PC-3 (cell line): ENCODE measurements at regions not wholly inside any gene's neighbourhood (a gene's known extent, or its start where the extent isn't known, plus 50 kb on each side); places are given as distances from the start of the nearest gene placed in this dataset.

ENCODE experiments used
- ATAC-seq: fragments of 200-7000 bp; cut with Tn5 transposase; 2 replicates; pipeline ENCODE4 v1.9.1; 2020; ENCODE audit warnings: mild to moderate bottlenecking, moderate library complexity
- BruUV-seq: library from RNA; stranded (reverse); fragments of 400-500 nt; replicated peaks from 2 replicates; lab custom pipeline; 2021; lab: Mats Ljungman, UMichigan
- CTCF ChIA-PET: fragments of 300-600 bp; sonication (Branson Sonifier 250); formaldehyde crosslinking; loops from one replicate; lab custom pipeline; 2022; ENCODE audit warnings: antibody characterized with exemption; lab: Charles Lee
- POLR2A ChIA-PET: fragments of 300-600 bp; sonication (Branson Sonifier 250); formaldehyde crosslinking; loops from one replicate; lab custom pipeline; 2022; ENCODE audit warnings: antibody characterized with exemption; ENCODE audit not compliant: unreplicated experiment; lab: Charles Lee
- DNase-seq: peaks from one replicate; pipeline ENCODE4 v3.0.0-alpha.2; 2015
- H2AFZ ChIP-seq: fragments of 300-600 bp; sonication (generic); 2 replicates; pipeline ENCODE4 v1.6.0; 2016; ENCODE audit warnings: antibody characterized with exemption, low read length
- H3F3A ChIP-seq: fragments of 300-600 bp; sonication (generic); one replicate; pipeline ENCODE4 v1.6.0; 2017; ENCODE audit warnings: antibody characterized with exemption, low read length, control low read depth, mild to moderate bottlenecking; ENCODE audit not compliant: unreplicated experiment
- H3K27ac ChIP-seq: fragments of 300-600 bp; sonication (generic); 2 replicates; pipeline ENCODE4 v1.5.1; 2016; ENCODE audit warnings: mild to moderate bottlenecking, low read length
- H3K27me3 ChIP-seq: fragments of 300-600 bp; sonication (generic); 2 replicates; pipeline ENCODE4 v1.6.1; 2016; ENCODE audit warnings: low read length, mixed read lengths
- H3K36me3 ChIP-seq: fragments of 300-600 bp; sonication (generic); 2 replicates; pipeline ENCODE4 v1.6.1; 2016; ENCODE audit warnings: low read depth, mixed run types, low read length, mixed read lengths
- H3K4me1 ChIP-seq: fragments of 300-600 bp; sonication (generic); 2 replicates; pipeline ENCODE4 v1.5.1; 2016; ENCODE audit warnings: low read length; ENCODE audit not compliant: insufficient read depth
- H3K4me2 ChIP-seq: fragments of 300-600 bp; sonication (generic); 2 replicates; pipeline ENCODE4 v1.6.0; 2016; ENCODE audit warnings: low read length
- H3K4me3 ChIP-seq: fragments of 300-600 bp; sonication (generic); 2 replicates; pipeline ENCODE4 v1.5.1; 2016; ENCODE audit warnings: mild to moderate bottlenecking, low read length, mixed read lengths
- H3K79me2 ChIP-seq: fragments of 300-600 bp; sonication (generic); 2 replicates; pipeline ENCODE4 v1.6.1; 2017; ENCODE audit warnings: low read length, mixed read lengths
- H3K9ac ChIP-seq: fragments of 300-600 bp; sonication (generic); 2 replicates; pipeline ENCODE4 v1.6.0; 2016; ENCODE audit warnings: mild to moderate bottlenecking, low read length
- H3K9me2 ChIP-seq: fragments of 300-600 bp; sonication (generic); replicated peaks from 2 replicates; pipeline ENCODE4 v1.6.1; 2016; ENCODE audit warnings: mixed run types, low read length, mixed read lengths
- H3K9me3 ChIP-seq: fragments of 300-600 bp; sonication (generic); 2 replicates; pipeline ENCODE4 v1.6.1; 2016; ENCODE audit warnings: low read length, mixed read lengths
- H4K20me1 ChIP-seq: fragments of 300-600 bp; sonication (generic); 2 replicates; pipeline ENCODE4 v1.6.1; 2016; ENCODE audit warnings: low read length, mixed read lengths
- EZH2 ChIP-seq: fragments of 300-600 bp; sonication (generic); IDR thresholded peaks from one replicate; pipeline ENCODE4 v1.6.1; 2017; ENCODE audit warnings: antibody characterized with exemption, mild to moderate bottlenecking, low read length; ENCODE audit not compliant: unreplicated experiment
- EZH2phosphoT487 ChIP-seq: fragments of 300-600 bp; sonication (generic); IDR thresholded peaks from 2 replicates; pipeline ENCODE4 v1.6.1; 2018; ENCODE audit warnings: mild to moderate bottlenecking, antibody characterized with exemption, low read length, borderline replicate concordance
- intact Hi-C: fragments of 100-400 bp; cut with micrococcal nuclease; formaldehyde crosslinking; loops from 2 replicates; pipeline ENCODE4 v1.9.0; 2023
- TF ChIP-seq, protein P1 (sequence below): fragments of 300-600 bp; sonication (generic); conservative IDR thresholded peaks from 2 replicates; pipeline ENCODE4 v1.5.1; 2017; ENCODE audit warnings: antibody characterized with exemption, low read depth, mild to moderate bottlenecking, low read length

DNA sequence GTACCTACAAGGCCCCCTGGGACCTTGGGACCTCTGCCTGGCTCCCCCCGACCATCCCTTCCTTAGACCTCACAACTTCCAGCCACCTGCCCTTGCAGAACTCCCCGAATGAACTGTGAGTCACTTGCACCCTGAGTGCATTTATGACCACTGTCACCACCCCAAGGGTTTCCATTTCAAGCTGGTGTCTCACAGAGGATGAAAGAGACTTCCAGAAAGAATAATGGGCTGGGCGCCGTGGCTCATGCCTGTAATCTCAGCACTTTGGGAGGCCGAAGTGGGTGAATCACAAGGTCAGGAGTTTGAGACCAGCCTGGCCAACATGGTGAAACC lies 124.5 kb upstream of the CIBAR2 start:
- Histone ChIP-seq H3F3A (no peaks in the 10 kb centered on the region), H3K9me3 (no peaks in the 10 kb centered on the region), H2AFZ (no peak overlapping the region), H3K9me2 (no peaks in the 10 kb centered on the region), H3K79me2 (0 out of 2 replicates have a peak, but pooled peaks cover 5% of the 10 kb centered on the region), H3K27ac (no peak overlapping the region), H3K4me3 (no peak overlapping the region), H4K20me1 (peaks cover 3% of the 10 kb centered on the region; the same call in 1 of the 2 replicates), H3K4me2 (no peak overlapping the region), H3K36me3 (no peaks in the 10 kb centered on the region), H3K4me1 (no peaks in the 10 kb centered on the region), H3K9ac (no peak overlapping the region), H3K27me3 (no peaks in the 10 kb centered on the region)
- TF ChIP-seq EZH2phosphoT487, result no peak
- TF ChIP-seq, protein P1, sequence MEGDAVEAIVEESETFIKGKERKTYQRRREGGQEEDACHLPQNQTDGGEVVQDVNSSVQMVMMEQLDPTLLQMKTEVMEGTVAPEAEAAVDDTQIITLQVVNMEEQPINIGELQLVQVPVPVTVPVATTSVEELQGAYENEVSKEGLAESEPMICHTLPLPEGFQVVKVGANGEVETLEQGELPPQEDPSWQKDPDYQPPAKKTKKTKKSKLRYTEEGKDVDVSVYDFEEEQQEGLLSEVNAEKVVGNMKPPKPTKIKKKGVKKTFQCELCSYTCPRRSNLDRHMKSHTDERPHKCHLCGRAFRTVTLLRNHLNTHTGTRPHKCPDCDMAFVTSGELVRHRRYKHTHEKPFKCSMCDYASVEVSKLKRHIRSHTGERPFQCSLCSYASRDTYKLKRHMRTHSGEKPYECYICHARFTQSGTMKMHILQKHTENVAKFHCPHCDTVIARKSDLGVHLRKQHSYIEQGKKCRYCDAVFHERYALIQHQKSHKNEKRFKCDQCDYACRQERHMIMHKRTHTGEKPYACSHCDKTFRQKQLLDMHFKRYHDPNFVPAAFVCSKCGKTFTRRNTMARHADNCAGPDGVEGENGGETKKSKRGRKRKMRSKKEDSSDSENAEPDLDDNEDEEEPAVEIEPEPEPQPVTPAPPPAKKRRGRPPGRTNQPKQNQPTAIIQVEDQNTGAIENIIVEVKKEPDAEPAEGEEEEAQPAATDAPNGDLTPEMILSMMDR, result no peak
- no peak for TF ChIP-seq EZH2
- ATAC-seq (no peak), DNase-seq (no peak)
- intact Hi-C loops, result no loop called here
- POLR2A ChIA-PET, result no interaction called here
- BruUV-seq, result no TSS peak
- CTCF ChIA-PET, result no interaction called here

DNA sequence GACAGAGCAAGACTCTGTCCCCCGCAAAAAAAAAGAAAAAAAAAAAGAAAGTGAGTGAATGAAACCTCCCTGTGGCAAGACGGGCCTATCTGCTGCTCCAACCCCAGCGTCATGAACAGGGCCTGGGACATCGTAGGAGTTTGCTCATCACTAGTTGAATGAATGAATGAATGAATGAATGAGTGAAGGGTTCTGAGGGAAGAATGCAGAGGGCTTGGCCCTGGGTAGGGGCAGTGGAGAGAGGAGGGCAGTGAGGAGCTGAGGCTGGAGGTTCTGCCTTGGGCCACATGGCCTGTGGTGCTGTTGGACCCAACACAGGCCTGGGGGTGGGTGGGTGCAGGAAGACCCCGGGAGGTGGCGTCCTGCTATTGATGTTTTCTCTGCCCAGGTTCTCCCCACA lies 125.5 kb upstream of the CIBAR2 start:
- CTCF ChIA-PET, result no interaction called here
- BruUV-seq, result no TSS peak
- no peak overlapping the region for H3K4me2 ChIP-seq
- H3K79me2 ChIP-seq, result 0 out of 2 replicates have a peak, but pooled peaks cover 5% of the 10 kb centered on the region
- H3K4me3 ChIP-seq, result no peak overlapping the region
- POLR2A ChIA-PET, result no interaction called here
- H3K27ac ChIP-seq, result no peak overlapping the region
- peaks cover 3% of the 10 kb centered on the region; the same call in 1 of the 2 replicates for H4K20me1 ChIP-seq
- H3K9me2 ChIP-seq, result no peaks in the 10 kb centered on the region
- H2AFZ ChIP-seq, result no peak overlapping the region
- no peak overlapping the region for H3K9ac ChIP-seq
- no peak for TF ChIP-seq EZH2phosphoT487
- TF ChIP-seq, protein P1, result no peak
- no peak for TF ChIP-seq EZH2
- ATAC-seq (no peak), DNase-seq (no peak)
- no peaks in the 10 kb centered on the region for H3K4me1 ChIP-seq
- H3K27me3 ChIP-seq, result no peaks in the 10 kb centered on the region
- intact Hi-C loops, result no loop called here
- no peaks in the 10 kb centered on the region for H3F3A ChIP-seq
- no peaks in the 10 kb centered on the region for H3K36me3 ChIP-seq
- no peaks in the 10 kb centered on the region for H3K9me3 ChIP-seq

DNA sequence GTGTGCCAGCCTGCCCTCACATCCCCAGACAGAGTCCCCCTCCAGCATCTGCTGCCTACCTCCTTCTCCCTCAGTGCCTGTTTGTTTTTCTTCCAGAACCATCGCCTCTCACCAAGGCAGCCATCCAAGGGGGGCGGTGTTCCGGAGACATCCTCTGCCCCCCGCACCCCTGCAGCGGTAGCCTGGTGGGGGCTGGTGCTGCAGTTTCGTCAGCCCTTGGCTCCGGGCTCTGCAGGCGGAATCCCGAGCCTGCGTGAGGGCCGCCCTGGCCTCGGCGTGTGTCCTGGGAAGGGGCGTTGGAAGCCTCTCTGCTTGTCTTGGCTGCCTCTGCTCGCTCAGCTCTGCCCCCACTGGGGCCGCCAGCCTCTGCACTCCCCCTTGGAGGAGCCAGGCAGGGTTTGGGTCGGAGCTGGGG lies 126.0 kb upstream of the CIBAR2 start:
- H4K20me1 ChIP-seq, result peaks cover 3% of the 10 kb centered on the region; the same call in 1 of the 2 replicates
- ATAC-seq, result no peak
- no peaks in the 10 kb centered on the region for H3K36me3 ChIP-seq
- ChIA-PET CTCF (no interaction called here), POLR2A (no interaction called here)
- H3K4me3 ChIP-seq, result no peak overlapping the region
- intact Hi-C loops, result no loop called here
- no peak overlapping the region for H3K4me2 ChIP-seq
- no peak for DNase-seq
- no peaks in the 10 kb centered on the region for H3K27me3 ChIP-seq
- H3K4me1 ChIP-seq, result no peaks in the 10 kb centered on the region
- no TSS peak for BruUV-seq
- H3K9ac ChIP-seq, result no peak overlapping the region
- no peak overlapping the region for H3K27ac ChIP-seq
- no peaks in the 10 kb centered on the region for H3K9me3 ChIP-seq
- H3K9me2 ChIP-seq, result no peaks in the 10 kb centered on the region
- H2AFZ ChIP-seq, result no peak overlapping the region
- no peaks in the 10 kb centered on the region for H3F3A ChIP-seq
- H3K79me2 ChIP-seq, result 0 out of 2 replicates have a peak, but pooled peaks cover 5% of the 10 kb centered on the region
- TF ChIP-seq, protein P1, result no peak
- TF ChIP-seq EZH2 (no peak), EZH2phosphoT487 (no peak)
